Panc1 (cell line): ENCODE measurements at regions not wholly inside any gene's neighbourhood (a gene's known extent, or its start where the extent isn't known, plus 50 kb on each side); places are given as distances from the start of the nearest gene placed in this dataset.

ENCODE experiments used
- ATAC-seq: fragments of 200-7000 bp; cut with Tn5 transposase; 2 replicates; pipeline ENCODE4 v1.9.1; 2020; ENCODE audit warnings: mild to moderate bottlenecking, moderate library complexity
- BruUV-seq: library from RNA; stranded (reverse); fragments of 400-500 nt; replicated peaks from 2 replicates; lab custom pipeline; 2021; lab: Mats Ljungman, UMichigan
- CTCF ChIA-PET: fragments of 300-600 bp; sonication (Branson Sonifier 250); formaldehyde crosslinking; loops from one replicate; lab custom pipeline; 2022; ENCODE audit warnings: antibody characterized with exemption; lab: Charles Lee
- POLR2A ChIA-PET: fragments of 300-600 bp; sonication (Branson Sonifier 250); formaldehyde crosslinking; loops from one replicate; lab custom pipeline; 2022; ENCODE audit warnings: antibody characterized with exemption; lab: Charles Lee
- DNase-seq: peaks from one replicate; pipeline ENCODE4 v3.0.0-alpha.2; 2010; ENCODE audit warnings: low read depth, low spot score
- H3K27ac ChIP-seq: 2 replicates; pipeline ENCODE4 v1.5.1; 2011; ENCODE audit warnings: mild to moderate bottlenecking, low read length, inconsistent platforms
- H3K27me3 ChIP-seq: fragments of 200-500 bp; sonication (Bioruptor generic); 2 replicates; pipeline ENCODE4 v1.6.0; 2014; ENCODE audit warnings: low read length, inconsistent platforms; ENCODE audit not compliant: control insufficient read depth, insufficient read depth
- H3K36me3 ChIP-seq: fragments of 200-500 bp; sonication (Bioruptor generic); 2 replicates; pipeline ENCODE4 v1.5.1; 2014; ENCODE audit warnings: inconsistent platforms, mild to moderate bottlenecking, low read length, moderate library complexity; ENCODE audit not compliant: control insufficient read depth, insufficient read depth
- H3K4me1 ChIP-seq: 2 replicates; pipeline ENCODE4 v1.5.1; 2011; ENCODE audit warnings: inconsistent platforms, mild to moderate bottlenecking, low read length, moderate library complexity; ENCODE audit not compliant: control insufficient read depth, insufficient read depth
- H3K4me3 ChIP-seq, 2 experiments: 2 replicates each; pipeline ENCODE4 v1.5.1; 2011 to 2012; ENCODE audit warnings: low read depth in 2 of 2, low read length in 2 of 2, mild to moderate bottlenecking in 2 of 2, inconsistent platforms in 1 of 2, moderate library complexity in 1 of 2
- H3K9me3 ChIP-seq: fragments of 200-500 bp; sonication (Bioruptor generic); 2 replicates; pipeline ENCODE4 v1.5.1; 2014; ENCODE audit warnings: low read depth, mild to moderate bottlenecking, inconsistent platforms, low read length, moderate library complexity; ENCODE audit not compliant: control insufficient read depth, insufficient read depth
- CTCF ChIP-seq: fragments of 450-650 bp; IDR thresholded peaks from 2 replicates; pipeline ENCODE4 v1.5.1; 2017; ENCODE audit warnings: mild to moderate bottlenecking
- POLR2AphosphoS5 ChIP-seq: IDR thresholded peaks from 2 replicates; pipeline ENCODE4 v1.6.1; 2012; ENCODE audit warnings: mild to moderate bottlenecking, low read depth, low read length, moderate library complexity
- REST ChIP-seq, 2 experiments: IDR thresholded peaks; 2 replicates each; pipeline ENCODE4 v1.6.1; 2011 to 2012; ENCODE audit warnings: low read depth in 2 of 2, control low read depth in 1 of 2, low read length in 1 of 2, mild to moderate bottlenecking in 1 of 2, moderate library complexity in 1 of 2; ENCODE audit not compliant: insufficient read depth in 1 of 2
- SIN3A ChIP-seq: IDR thresholded peaks from 2 replicates; pipeline ENCODE4 v1.6.1; 2012; ENCODE audit warnings: low read depth, mild to moderate bottlenecking, low read length, moderate library complexity, borderline replicate concordance; ENCODE audit not compliant: insufficient read depth
- TCF7L2 ChIP-seq: IDR thresholded peaks from 2 replicates; pipeline ENCODE4 v1.6.1; 2011; ENCODE audit warnings: mild to moderate bottlenecking, low read depth, low read length, inconsistent platforms
- in situ Hi-C: cut with HindIII; loops from 2 replicates; pipeline ENCODE4 v1.10.0; 2016; ENCODE audit warnings: low sequenced_read_pairs, low pct_unique_long_range_greater_than_20kb
- intact Hi-C: fragments of 100-400 bp; cut with micrococcal nuclease; formaldehyde crosslinking; loops from one replicate; pipeline ENCODE4 v1.10.0; 2022; ENCODE audit not compliant: unreplicated experiment

GRCh38 chr13:48906200-48906599 lies 69.5 kb upstream of the FNDC3A start:
- ATAC-seq (no peak), DNase-seq (no peak)
- H3K36me3 ChIP-seq = no peaks in the 10 kb centered on the region
- intact Hi-C loops = no loop called here
- no peaks in the 10 kb centered on the region for H3K4me1 ChIP-seq
- ChIA-PET POLR2A (no interaction called here), CTCF (no interaction called here)
- H3K9me3 ChIP-seq = no peaks in the 10 kb centered on the region
- no peaks in the 10 kb centered on the region; the same call in 1 of the 2 replicates for H3K27me3 ChIP-seq
- TF ChIP-seq SIN3A (no peak), POLR2AphosphoS5 (no peak), REST (IDR thresholded peaks at IDR 0.05; ENCODE audit: insufficient read depth in 1 of 2, low read depth in 2 of 2, low read length in 1 of 2) (no peak), CTCF (no peak), TCF7L2 (no peak)
- in situ Hi-C loops = no loop called here
- no TSS peak for BruUV-seq
- H3K4me3 ChIP-seq = no peak overlapping the region
- no peak overlapping the region for H3K27ac ChIP-seq

GRCh38 chr13:48908381-48909055 lies 67.2 kb upstream of the FNDC3A start:
- TF ChIP-seq TCF7L2 (no peak), POLR2AphosphoS5 (no peak), CTCF (no peak), SIN3A (no peak), REST (IDR thresholded peaks at IDR 0.05; ENCODE audit: insufficient read depth in 1 of 2, low read depth in 2 of 2, low read length in 1 of 2) (no peak)
- intact Hi-C loops = no loop called here
- DNase-seq (no peak), ATAC-seq (no peak)
- POLR2A ChIA-PET = no interaction called here
- Histone ChIP-seq H3K27me3 (no peaks in the 10 kb centered on the region; the same call in 1 of the 2 replicates), H3K27ac (no peak overlapping the region), H3K4me1 (no peaks in the 10 kb centered on the region), H3K4me3 (no peak overlapping the region), H3K9me3 (no peaks in the 10 kb centered on the region), H3K36me3 (no peaks in the 10 kb centered on the region)
- in situ Hi-C loops = no loop called here
- CTCF ChIA-PET = interaction anchor here (0.7 kb wide), 1 partner anchor 588 kb away, joined by 3 read pairs; no protein-coding TSS in a partner anchor
- no TSS peak for BruUV-seq
